ENCODE measurements at regions not wholly inside any gene's neighbourhood (a gene's known extent, or its start where the extent isn't known, plus 50 kb on each side); places are given as distances from the start of the nearest gene placed in this dataset.
A peak's percentile ranks its signal among the peaks of the same experiment; 100 is the strongest.

GRCh38 chr1:119298687-119299303 lies 69.8 kb upstream of the HAO2 start:
- no peak overlapping the region for H3K4me3 ChIP-seq (replicated peaks; ENCODE audit: low read depth, low read length)
- peak; percentile 27 for DNase-seq (ENCODE audit: extremely low read depth, low read depth)
- TF ChIP-seq CTCF (IDR thresholded peaks at IDR 0.05; ENCODE audit: low read depth, low read length, missing control alignments), result no peak

- DNase-seq (ENCODE audit: extremely low read depth, low read depth), result no peak
- TF ChIP-seq CTCF (IDR thresholded peaks at IDR 0.05; ENCODE audit: low read depth, low read length, missing control alignments), result no peak
- H3K4me3 ChIP-seq (replicated peaks; ENCODE audit: low read depth, low read length), result no peak overlapping the region
Measured at GRCh38 chr1:119302011-119302410, 66.6 kb upstream of the HAO2 start.

GRCh38 chr1:119308130-119308700 lies 60.4 kb upstream of the HAO2 start:
- H3K4me3 ChIP-seq (replicated peaks; ENCODE audit: low read depth, low read length), result no peak overlapping the region
- no peak for DNase-seq (ENCODE audit: extremely low read depth, low read depth)
- no peak for TF ChIP-seq CTCF (IDR thresholded peaks at IDR 0.05; ENCODE audit: low read depth, low read length, missing control alignments)

- DNase-seq (ENCODE audit: extremely low read depth, low read depth), result no peak
- TF ChIP-seq CTCF (IDR thresholded peaks at IDR 0.05; ENCODE audit: low read depth, low read length, missing control alignments), result no peak
- H3K4me3 ChIP-seq (replicated peaks; ENCODE audit: low read depth, low read length), result no peak overlapping the region
Measured at GRCh38 chr1:119308806-119309205, 59.8 kb upstream of the HAO2 start.

- TF ChIP-seq CTCF (IDR thresholded peaks at IDR 0.05; ENCODE audit: low read depth, low read length, missing control alignments), result no peak
- no peak for DNase-seq (ENCODE audit: extremely low read depth, low read depth)
- H3K4me3 ChIP-seq (replicated peaks; ENCODE audit: low read depth, low read length), result no peak overlapping the region
Measured at GRCh38 chr1:119310301-119310700, 58.3 kb upstream of the HAO2 start.

GRCh38 chr1:119312500-119312899 lies 56.1 kb upstream of the HAO2 start:
- no peak overlapping the region for H3K4me3 ChIP-seq (replicated peaks; ENCODE audit: low read depth, low read length)
- DNase-seq (ENCODE audit: extremely low read depth, low read depth), result no peak
- no peak for TF ChIP-seq CTCF (IDR thresholded peaks at IDR 0.05; ENCODE audit: low read depth, low read length, missing control alignments)
